ENCODE measurements at regions not wholly inside any gene's neighbourhood (a gene's known extent, or its start where the extent isn't known, plus 50 kb on each side); places are given as distances from the start of the nearest gene placed in this dataset. TPM values are rescaled to one million over a fixed set of nuclear protein-coding genes. Genes with fewer than 3 reads are reported as not detected.

GRCh38 chr16:47778106-47778801, 317.1 kb downstream of the PHKB start:
- no peaks in the 10 kb centered on the region for H3K27me3 ChIP-seq
- H3K4me1 ChIP-seq = no peaks in the 10 kb centered on the region
- no peak overlapping the region for H3K4me3 ChIP-seq
- no peaks in the 10 kb centered on the region for H3K36me3 ChIP-seq
- H3K27ac ChIP-seq = no peak overlapping the region
- no peak for DNase-seq
- intact Hi-C loops (cut with DNase I; ENCODE audit: low total_unique reads) = no loop called here
- TF ChIP-seq POLR2A (IDR thresholded peaks at IDR 0.05) = no peak
- no peak for TF ChIP-seq CTCF (IDR thresholded peaks at IDR 0.05)
- H3K9me3 ChIP-seq = no peaks in the 10 kb centered on the region

DNA sequence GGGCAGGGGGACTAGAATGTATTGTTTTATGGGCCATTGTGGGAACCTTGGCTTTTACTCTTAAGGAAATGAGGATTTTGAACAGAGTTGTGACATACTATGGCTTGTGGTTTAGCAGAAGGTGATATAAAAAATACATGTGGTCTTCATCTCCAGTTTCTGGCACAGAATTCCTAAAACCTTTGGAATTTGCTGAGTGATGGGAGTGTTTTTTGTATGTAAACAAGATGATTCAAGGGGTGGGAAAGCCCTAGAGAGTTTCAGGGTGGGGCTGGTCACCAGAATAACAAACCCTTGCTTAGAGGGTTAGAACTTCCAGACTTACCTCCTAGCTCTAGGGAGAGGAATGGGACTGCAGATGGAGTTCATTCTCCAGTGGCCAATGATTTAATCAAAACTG, 316.1 kb downstream of the PHKB start:
- intact Hi-C loops (cut with DNase I; ENCODE audit: low total_unique reads) = no loop called here
- TF ChIP-seq POLR2A (IDR thresholded peaks at IDR 0.05) (no peak), CTCF (IDR thresholded peaks at IDR 0.05) (no peak)
- no peaks in the 10 kb centered on the region for H3K36me3 ChIP-seq
- no peak overlapping the region for H3K27ac ChIP-seq
- DNase-seq = no peak
- H3K27me3 ChIP-seq = no peaks in the 10 kb centered on the region
- no peaks in the 10 kb centered on the region for H3K4me1 ChIP-seq
- H3K9me3 ChIP-seq = no peaks in the 10 kb centered on the region
- no peak overlapping the region for H3K4me3 ChIP-seq

- intact Hi-C loops (cut with DNase I; ENCODE audit: low total_unique reads) = no loop called here
- no peak for DNase-seq
- TF ChIP-seq POLR2A (IDR thresholded peaks at IDR 0.05) (no peak), CTCF (IDR thresholded peaks at IDR 0.05) (no peak)
- H3K4me3 ChIP-seq = no peak overlapping the region
- H3K27ac ChIP-seq = no peak overlapping the region
- H3K4me1 ChIP-seq = no peaks in the 10 kb centered on the region
- H3K36me3 ChIP-seq = no peaks in the 10 kb centered on the region
- H3K27me3 ChIP-seq = no peaks in the 10 kb centered on the region
- no peaks in the 10 kb centered on the region for H3K9me3 ChIP-seq
Observed at GRCh38 chr16:47774661-47775060, 313.5 kb downstream of the PHKB start.

DNA sequence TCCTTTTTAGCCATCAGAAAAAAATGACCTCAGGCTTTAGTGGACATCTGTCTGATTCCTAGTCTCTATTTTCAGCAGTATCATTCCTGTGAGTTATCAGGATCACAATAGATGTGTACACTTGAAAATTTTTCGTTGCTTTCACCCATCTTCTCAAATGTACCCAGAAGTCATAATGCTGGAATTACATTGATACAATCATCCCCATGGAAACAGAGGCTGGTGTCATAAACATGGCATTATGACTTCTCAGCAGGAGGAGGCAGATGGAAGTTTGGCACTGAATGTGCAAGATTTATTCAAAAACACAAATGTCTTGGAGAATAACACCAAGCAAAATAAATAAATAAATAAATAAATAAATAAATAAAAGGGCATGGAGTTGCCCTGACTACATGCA, 292.5 kb downstream of the PHKB start:
- no peaks in the 10 kb centered on the region for H3K36me3 ChIP-seq
- intact Hi-C loops (cut with DNase I; ENCODE audit: low total_unique reads) = no loop called here
- no peak overlapping the region for H3K4me3 ChIP-seq

More for the DNA sequence above, 292.5 kb downstream of the PHKB start:
- no peak for DNase-seq
- H3K27me3 ChIP-seq = no peaks in the 10 kb centered on the region
- H3K4me1 ChIP-seq = no peaks in the 10 kb centered on the region
- H3K9me3 ChIP-seq = no peaks in the 10 kb centered on the region
- no peak for TF ChIP-seq POLR2A (IDR thresholded peaks at IDR 0.05)
- TF ChIP-seq CTCF (IDR thresholded peaks at IDR 0.05) = no peak
- no peak overlapping the region for H3K27ac ChIP-seq

Small RNA genes lying in the stretch of these regions (small RNA-seq; reads per million reads assigned to genes)
- not detected for gene AC141846.1
